Mammary epithelial cell (primary cell): ENCODE measurements at regions not wholly inside any gene's neighbourhood (a gene's known extent, or its start where the extent isn't known, plus 50 kb on each side); places are given as distances from the start of the nearest gene placed in this dataset.

ENCODE experiments used
- CTCF ChIP-seq, 2 donors: IDR thresholded peaks in 1 of 2; conservative IDR thresholded peaks in 1 of 2; 2 replicates each; pipeline ENCODE4 v1.5.1; 2011 to 2012; ENCODE audit warnings: inconsistent platforms in 2 of 2, low read length in 2 of 2, mild to moderate bottlenecking in 2 of 2, control low read depth in 1 of 2, low read depth in 1 of 2; ENCODE audit not compliant: insufficient read depth in 1 of 2; ENCODE audit errors: extremely low read depth in 1 of 2
- EZH2 ChIP-seq: IDR thresholded peaks from 2 replicates; pipeline ENCODE4 v1.6.1; 2012; ENCODE audit warnings: low read length, inconsistent platforms, borderline replicate concordance

- TF ChIP-seq EZH2 (no peak), CTCF (conservative IDR thresholded peaks at IDR 0.05 in 1 of 2, IDR thresholded peaks at IDR 0.05 in 1 of 2; ENCODE audit: extremely low read depth in 1 of 2, insufficient read depth in 1 of 2, low read depth in 1 of 2, low read length in 2 of 2) (no peak)
Measured at GRCh38 chr2:67342394-67342793, 54.7 kb upstream of the ETAA1 start.
